A549 (cell line): ENCODE measurements at regions not wholly inside any gene's neighbourhood (a gene's known extent, or its start where the extent isn't known, plus 50 kb on each side); places are given as distances from the start of the nearest gene placed in this dataset.

Experiments
- GATA3 ChIP-seq: IDR thresholded peaks from 2 replicates; pipeline ENCODE4 v1.6.1; 2012; ENCODE audit warnings: borderline replicate concordance
- RAD21 ChIP-seq, 2 experiments: fragments of >200 bp in 1 of 2; sonication (Bioruptor Twin) in 1 of 2; formaldehyde crosslinking in 1 of 2; IDR thresholded peaks in 1 of 2; conservative IDR thresholded peaks in 1 of 2; 2 replicates in 1 of 2; 3 replicates in 1 of 2; pipeline ENCODE4 v1.6.1; 2012 to 2018; ENCODE audit warnings: inconsistent platforms in 1 of 2
- TF ChIP-seq, protein P1 (sequence below): fragments of >200 bp; sonication (Bioruptor Twin); formaldehyde crosslinking; IDR thresholded peaks from 3 replicates; pipeline ENCODE4 v1.5.1; 2016

DNA sequence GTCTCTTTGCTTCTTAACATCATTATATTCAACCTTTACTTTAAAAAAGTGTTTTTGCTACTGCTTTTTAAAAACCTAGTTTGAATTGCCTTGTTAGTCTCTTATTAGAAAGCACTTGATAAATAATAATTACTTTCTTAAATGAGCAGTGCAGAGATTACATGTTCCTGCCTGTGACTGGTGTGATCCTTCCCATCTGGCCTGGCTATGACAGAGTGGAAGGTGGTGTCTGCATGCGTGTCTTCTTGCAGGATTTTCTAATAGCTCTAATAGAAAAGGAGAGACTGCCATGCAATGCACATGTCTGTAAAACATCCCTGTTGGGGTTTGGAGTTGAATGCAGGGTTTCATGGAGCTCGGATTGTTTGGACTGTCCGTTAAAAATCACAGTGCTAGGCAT lies 425.8 kb upstream of the TPM1 start:
- TF ChIP-seq, protein P1, sequence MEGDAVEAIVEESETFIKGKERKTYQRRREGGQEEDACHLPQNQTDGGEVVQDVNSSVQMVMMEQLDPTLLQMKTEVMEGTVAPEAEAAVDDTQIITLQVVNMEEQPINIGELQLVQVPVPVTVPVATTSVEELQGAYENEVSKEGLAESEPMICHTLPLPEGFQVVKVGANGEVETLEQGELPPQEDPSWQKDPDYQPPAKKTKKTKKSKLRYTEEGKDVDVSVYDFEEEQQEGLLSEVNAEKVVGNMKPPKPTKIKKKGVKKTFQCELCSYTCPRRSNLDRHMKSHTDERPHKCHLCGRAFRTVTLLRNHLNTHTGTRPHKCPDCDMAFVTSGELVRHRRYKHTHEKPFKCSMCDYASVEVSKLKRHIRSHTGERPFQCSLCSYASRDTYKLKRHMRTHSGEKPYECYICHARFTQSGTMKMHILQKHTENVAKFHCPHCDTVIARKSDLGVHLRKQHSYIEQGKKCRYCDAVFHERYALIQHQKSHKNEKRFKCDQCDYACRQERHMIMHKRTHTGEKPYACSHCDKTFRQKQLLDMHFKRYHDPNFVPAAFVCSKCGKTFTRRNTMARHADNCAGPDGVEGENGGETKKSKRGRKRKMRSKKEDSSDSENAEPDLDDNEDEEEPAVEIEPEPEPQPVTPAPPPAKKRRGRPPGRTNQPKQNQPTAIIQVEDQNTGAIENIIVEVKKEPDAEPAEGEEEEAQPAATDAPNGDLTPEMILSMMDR, result no peak
- TF ChIP-seq RAD21 (conservative IDR thresholded peaks at IDR 0.05 in 1 of 2, IDR thresholded peaks at IDR 0.05 in 1 of 2), result no peak
- TF ChIP-seq GATA3, result no peak
